ENCODE measurements at regions not wholly inside any gene's neighbourhood (a gene's known extent, or its start where the extent isn't known, plus 50 kb on each side); places are given as distances from the start of the nearest gene placed in this dataset.

GRCh38 chr10:90130321-90131086 lies 429.1 kb downstream of the KIF20B start:
- DNase-seq = no peak

DNA sequence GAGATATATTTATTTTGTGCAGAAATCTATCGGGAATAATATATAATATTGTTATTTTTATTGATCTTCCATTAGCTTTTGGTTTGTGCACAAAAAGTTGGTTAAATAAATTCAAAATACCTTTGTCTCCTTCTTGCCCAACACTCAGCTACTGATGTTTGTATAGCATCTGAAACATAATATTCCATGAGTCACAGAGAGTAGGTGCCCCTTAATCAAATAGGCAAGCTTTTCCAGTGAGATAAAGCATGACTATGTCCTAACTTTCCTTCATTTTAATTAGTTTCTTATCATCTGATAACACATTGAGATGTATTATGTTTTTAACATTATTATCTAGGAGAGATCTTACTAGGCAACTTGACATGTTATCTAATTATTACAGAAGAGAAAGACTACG lies 432.2 kb downstream of the KIF20B start:
- DNase-seq = no peak

- DNase-seq = peak; percentile 2
Observed at GRCh38 chr10:90136731-90137316, 435.4 kb downstream of the KIF20B start.

GRCh38 chr10:90138844-90139243 lies 437.5 kb downstream of the KIF20B start:
- peak; percentile 9 for DNase-seq

GRCh38 chr10:90141791-90142190 lies 440.4 kb downstream of the KIF20B start:
- DNase-seq = no peak

- DNase-seq = no peak
Observed at GRCh38 chr10:90143937-90144336, 442.5 kb downstream of the KIF20B start.

GRCh38 chr10:90148116-90148855 lies 446.9 kb downstream of the KIF20B start:
- peak; percentile 4 for DNase-seq

GRCh38 chr10:90149563-90149962 lies 448.2 kb downstream of the KIF20B start:
- DNase-seq = no peak

DNA sequence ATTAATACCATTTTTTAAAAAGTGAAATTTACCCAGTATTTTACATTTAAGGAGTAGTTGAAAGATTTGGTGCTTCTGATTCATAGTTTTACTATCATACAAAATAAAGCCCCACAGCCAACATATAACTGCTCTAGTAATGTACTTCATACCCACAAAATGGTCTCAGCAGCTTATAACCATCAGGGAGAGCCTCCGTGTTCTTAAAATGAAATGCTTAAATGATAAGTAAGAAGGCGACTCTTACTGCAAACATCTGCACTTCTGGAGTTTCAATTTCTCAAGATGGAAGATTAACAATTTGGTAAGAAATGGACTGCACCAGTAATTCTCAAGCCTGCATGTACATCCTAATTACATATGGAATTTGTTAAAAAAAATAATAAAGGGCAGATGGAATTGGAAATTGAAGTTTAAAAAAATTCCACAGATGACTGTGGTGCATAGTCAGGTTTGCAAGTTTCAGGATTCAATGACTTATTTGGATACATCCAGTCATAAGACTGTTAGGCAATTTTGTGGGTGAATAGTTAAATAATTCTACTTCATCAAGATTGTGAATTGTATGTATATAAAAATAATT lies 461.0 kb downstream of the KIF20B start:
- DNase-seq = no peak

DNA sequence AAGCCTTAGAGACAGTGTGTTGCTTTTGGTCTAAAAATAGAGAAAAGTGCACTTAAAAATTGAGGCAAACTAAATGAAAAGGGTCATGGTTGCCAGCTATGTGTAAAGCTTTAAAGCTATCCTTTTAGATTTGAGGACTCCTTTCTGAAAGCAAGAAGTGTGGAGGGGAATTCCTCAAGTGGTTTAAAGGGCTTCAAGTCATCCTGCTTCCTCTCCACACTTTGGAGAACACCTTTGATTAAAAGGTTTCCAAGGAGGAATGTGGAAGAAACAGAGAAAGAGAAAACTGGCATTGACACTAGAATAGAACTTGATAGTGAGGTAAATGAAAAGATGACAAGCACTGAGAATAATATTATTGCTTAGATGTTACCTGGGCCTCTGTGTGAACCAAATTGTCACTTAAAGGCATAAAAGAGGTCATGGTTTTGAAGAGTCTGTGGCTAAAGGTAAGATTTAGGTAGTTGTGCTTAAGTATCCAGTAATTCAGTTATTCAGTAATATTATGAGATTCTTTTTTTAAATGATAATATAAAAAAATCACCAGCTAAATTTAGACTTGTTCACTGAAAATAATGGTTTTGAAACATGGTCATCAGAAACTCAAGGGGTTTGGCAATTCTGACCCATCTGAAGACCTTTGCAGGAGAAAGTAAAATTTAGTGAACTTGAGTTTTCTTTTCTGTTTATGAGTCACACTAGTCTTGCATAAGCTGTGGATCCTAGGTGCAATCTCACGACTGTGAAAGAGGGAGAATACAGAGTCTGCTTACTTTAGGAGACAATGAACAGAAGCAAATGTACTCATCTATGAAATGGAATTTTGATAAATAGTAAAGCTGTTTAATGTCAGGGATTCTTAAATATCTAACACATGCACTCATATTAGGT lies 466.0 kb downstream of the KIF20B start:
- no peak for DNase-seq

DNA sequence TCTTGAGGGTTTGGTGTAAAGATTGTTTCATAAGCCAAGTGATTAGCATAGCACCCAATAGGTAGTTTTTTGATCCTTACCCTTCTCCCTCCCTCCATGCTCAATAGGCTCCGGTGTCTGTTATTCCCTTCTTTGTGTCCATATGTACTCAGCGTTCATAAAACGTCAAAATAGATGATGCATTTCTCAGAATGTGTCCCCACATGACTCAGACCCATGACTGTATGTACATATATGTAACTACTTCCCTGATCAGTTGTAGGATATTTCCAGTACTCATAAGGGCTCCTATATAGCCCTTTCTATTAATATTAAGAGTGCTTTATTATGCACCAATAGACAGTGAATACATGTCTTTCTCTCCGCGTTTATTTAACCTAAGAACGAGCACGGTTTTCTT lies 466.9 kb downstream of the KIF20B start:
- DNase-seq = no peak

DNA sequence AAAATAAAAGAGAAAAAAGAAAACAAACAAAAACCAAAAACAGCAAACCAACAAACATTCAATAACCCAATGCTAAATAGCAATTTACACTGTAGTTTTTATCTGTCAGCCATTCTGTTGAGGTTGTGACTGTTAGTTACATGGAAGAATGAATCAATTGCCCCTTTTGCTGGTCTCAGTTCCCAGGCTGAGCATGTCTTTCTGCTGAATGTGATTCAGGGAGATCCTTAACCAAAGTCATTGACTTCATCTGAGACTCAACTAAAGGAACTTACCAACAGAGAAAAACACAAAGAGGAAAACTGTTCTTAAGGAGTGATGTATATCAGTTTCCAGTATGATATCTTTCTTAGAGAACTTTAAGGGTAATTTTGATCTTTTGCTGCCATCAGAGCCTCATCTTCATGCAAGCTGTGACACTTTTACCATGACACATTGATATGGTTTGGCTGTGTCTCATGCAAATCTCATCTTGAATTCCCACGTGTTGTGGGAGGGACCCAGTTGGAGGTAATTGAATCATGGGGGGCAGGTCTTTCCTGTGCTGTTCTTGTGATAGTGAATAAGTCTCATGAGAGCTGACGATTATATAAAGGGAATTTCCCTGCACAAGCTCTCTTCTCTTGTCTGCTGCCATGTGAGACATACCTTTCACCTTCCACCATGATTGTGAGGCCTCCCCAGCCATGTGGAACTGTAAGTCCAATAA lies 469.8 kb downstream of the KIF20B start:
- no peak for DNase-seq

DNA sequence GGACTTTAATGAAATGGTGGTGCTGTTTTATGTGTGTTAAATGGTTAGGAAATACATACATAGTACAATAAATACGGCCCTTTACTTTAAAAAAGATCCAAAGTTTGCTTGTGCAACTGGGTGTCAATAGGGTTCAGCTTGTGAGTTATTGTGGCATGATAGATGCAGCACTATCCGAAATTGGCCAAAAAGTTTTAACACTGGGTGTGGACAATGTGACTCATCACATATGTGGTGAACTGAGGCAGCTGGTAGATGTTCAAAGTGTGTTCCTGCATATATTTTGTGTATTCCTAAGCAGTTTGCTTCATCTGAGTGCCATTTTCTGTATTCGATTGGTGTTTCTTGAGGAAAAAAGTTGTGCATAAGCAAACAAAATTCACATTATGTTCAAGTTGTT lies 473.1 kb downstream of the KIF20B start:
- DNase-seq = no peak

GRCh38 chr10:90175161-90175681 lies 473.8 kb downstream of the KIF20B start:
- DNase-seq = no peak

DNA sequence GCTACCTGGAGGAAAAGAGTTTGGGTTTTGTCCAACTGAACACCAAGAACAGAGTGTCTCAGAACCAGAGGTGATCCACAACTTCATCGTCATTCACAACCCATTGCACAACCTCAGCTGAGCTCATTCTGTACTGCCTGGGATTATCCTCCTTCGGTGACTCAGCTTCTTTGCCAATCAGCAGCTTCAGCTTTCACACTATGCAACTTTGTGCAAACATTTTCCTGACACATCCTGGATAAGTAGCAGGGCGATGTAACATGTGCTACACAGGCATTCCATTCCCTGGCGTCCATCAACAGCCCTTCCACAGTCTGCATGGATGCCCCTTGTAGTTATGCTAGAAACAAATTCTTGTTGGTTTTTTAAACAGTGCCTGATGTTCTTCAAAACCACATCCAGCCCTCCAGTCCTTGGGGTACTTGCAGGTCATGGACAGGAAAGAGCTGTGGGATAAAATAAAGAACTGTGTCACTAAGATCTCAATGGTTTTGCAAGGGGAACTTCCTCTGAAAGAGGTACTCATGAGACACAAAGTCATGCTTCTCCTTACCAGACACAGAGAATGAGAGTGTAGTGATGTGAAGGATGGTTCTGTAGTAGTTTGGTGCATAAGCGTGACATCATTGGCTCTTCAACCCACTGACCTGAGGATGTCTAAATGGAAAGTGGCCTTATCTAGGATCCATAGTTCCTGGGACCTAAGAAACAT lies 478.5 kb downstream of the KIF20B start:
- DNase-seq = no peak

DNA sequence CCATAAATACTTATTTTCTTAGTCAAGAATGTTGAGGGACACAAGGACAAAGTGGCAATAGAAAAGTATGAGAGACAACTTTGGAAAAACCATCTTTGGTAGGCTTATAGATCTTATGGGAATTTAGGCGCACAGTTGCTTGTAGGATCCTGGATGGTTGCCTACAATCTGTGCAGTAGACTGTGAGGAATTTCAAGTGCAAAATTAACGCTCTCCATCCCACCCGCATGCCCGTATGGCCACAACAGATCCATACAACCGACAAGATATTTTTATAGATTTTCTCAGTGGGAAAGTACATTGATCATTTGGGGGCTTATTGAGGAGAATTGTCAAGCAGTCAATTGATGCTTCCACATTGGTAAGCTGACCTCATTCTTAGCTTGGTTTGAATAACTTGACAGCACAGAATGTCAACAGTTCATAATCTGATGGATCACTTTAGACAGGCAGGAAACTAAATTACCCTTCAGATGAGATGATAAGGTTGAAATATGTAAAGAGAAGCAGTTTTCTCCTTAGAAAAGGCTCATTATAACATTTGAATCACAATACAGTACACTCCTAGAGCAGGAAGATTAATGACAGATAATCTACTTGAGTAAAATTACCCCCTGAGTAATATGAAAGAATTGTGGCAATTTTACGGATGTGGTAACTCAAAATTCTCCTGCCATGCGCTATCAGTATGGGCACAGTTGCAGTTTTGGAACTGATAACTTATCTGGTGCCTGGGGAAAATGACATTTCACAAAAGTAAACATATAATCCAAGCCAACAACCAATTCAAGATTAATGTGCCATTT lies 479.7 kb downstream of the KIF20B start:
- DNase-seq = no peak

GRCh38 chr10:90192825-90193224 lies 491.4 kb downstream of the KIF20B start:
- no peak for DNase-seq

DNA sequence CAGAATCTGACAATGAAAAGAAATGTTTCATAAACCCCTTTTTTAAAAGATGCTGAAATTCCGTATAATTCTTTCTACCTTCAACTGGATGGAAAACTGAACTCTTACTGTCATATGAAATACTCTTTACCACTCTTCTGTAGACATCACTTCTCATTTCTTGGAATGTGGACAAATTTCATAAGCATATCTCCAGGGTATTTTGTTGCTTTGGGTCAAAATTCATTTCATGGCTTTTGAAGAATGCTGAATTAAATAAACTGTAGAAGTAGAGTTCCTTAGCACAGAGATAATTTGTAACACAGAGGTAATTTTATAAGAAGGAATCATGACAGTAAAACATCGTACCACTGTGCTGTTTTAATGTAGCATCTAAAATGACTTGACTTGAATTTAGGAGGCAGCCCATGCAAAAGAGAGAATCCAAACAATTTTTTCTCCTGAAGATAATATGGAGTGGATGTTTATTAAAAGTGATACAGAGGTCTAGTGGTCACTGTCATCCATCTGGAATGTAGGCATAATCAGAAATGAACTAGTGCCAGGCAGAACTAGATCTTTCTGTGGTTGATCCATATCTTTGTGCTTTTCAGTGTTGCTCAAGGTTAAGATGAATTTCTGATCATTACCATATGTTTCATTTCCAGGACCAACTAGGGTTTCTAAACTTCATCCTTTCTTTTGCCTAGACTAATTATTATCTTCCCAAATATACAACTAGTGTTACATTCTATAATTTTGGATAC lies 492.0 kb downstream of the KIF20B start:
- no peak for DNase-seq

- DNase-seq = no peak
Observed at GRCh38 chr10:90195288-90195840, 494.0 kb downstream of the KIF20B start.

Measured in NCI-H69 (cell line).